Keratinocyte (primary cell): ENCODE measurements at regions not wholly inside any gene's neighbourhood (a gene's known extent, or its start where the extent isn't known, plus 50 kb on each side); places are given as distances from the start of the nearest gene placed in this dataset.

Source experiments
- DNase-seq: peaks from one replicate; pipeline ENCODE4 v3.0.0-alpha.2; 2011; ENCODE audit warnings: low read depth, missing footprints, low spot score
- FAIRE-seq: peaks from 2 replicates; lab custom pipeline; 2011; peaks lifted over from hg19 to GRCh38; lab: Jason Lieb, UNC
- H2AFZ ChIP-seq: 2 replicates; pipeline ENCODE4 v1.6.0; 2012; ENCODE audit warnings: low read length, control low read depth, inconsistent platforms; ENCODE audit not compliant: control insufficient read depth
- H3K27ac ChIP-seq: 2 replicates; pipeline ENCODE4 v1.5.1; 2011; ENCODE audit warnings: low read length; ENCODE audit not compliant: control insufficient read depth, insufficient read depth
- H3K27me3 ChIP-seq: 3 replicates; pipeline ENCODE4 v1.6.0; 2011; ENCODE audit warnings: low read length; ENCODE audit not compliant: control insufficient read depth, insufficient read depth; ENCODE audit errors: extremely low read depth
- H3K36me3 ChIP-seq, 2 experiments: 2 replicates in 1 of 2; 3 replicates in 1 of 2; pipeline ENCODE4 v1.5.1; 2011; ENCODE audit warnings: low read length in 2 of 2, mild to moderate bottlenecking in 1 of 2; ENCODE audit not compliant: control insufficient read depth in 2 of 2, insufficient read depth in 2 of 2; ENCODE audit errors: extremely low read depth in 1 of 2
- H3K4me1 ChIP-seq: 3 replicates; pipeline ENCODE4 v1.5.1; 2011; ENCODE audit warnings: low read length; ENCODE audit not compliant: control insufficient read depth, insufficient read depth; ENCODE audit errors: extremely low read depth
- H3K4me2 ChIP-seq: 3 replicates; pipeline ENCODE4 v1.6.0; 2011; ENCODE audit warnings: low read depth, low read length; ENCODE audit not compliant: control insufficient read depth, insufficient read depth; ENCODE audit errors: extremely low read depth
- H3K4me3 ChIP-seq, 3 experiments: fragments of 200-600 bp in 1 of 3; sonication (generic) in 1 of 3; 2 replicates in 2 of 3; 3 replicates in 1 of 3; pipeline ENCODE4 v1.5.1; 2011 to 2016; ENCODE audit warnings: low read length in 3 of 3, mild to moderate bottlenecking in 3 of 3, control low read depth in 2 of 3, inconsistent platforms in 1 of 3, low read depth in 1 of 3, mixed read lengths in 1 of 3, mixed run types in 1 of 3, moderate library complexity in 1 of 3; ENCODE audit not compliant: control insufficient read depth in 2 of 3, insufficient read depth in 2 of 3; ENCODE audit errors: extremely low read depth in 1 of 3
- H3K79me2 ChIP-seq: 2 replicates; pipeline ENCODE4 v1.6.0; 2012; ENCODE audit warnings: low read length; ENCODE audit not compliant: control insufficient read depth, insufficient read depth
- H3K9ac ChIP-seq: 3 replicates; pipeline ENCODE4 v1.6.0; 2011; ENCODE audit warnings: low read length; ENCODE audit not compliant: control insufficient read depth, insufficient read depth; ENCODE audit errors: extremely low read depth
- H3K9me1 ChIP-seq: 3 replicates; pipeline ENCODE4 v1.6.0; 2011; ENCODE audit warnings: low read length; ENCODE audit not compliant: control insufficient read depth, insufficient read depth; ENCODE audit errors: extremely low read depth
- H3K9me3 ChIP-seq: 2 replicates; pipeline ENCODE4 v1.5.1; 2012; ENCODE audit warnings: low read depth, low read length; ENCODE audit not compliant: control insufficient read depth
- H4K20me1 ChIP-seq: 3 replicates; pipeline ENCODE4 v1.6.0; 2011; ENCODE audit warnings: low read length; ENCODE audit not compliant: control insufficient read depth, insufficient read depth; ENCODE audit errors: extremely low read depth
- CTCF ChIP-seq, 3 experiments: IDR thresholded peaks in 1 of 3; conservative IDR thresholded peaks in 1 of 3; optimal IDR thresholded peaks in 1 of 3; 2 replicates in 2 of 3; 3 replicates in 1 of 3; pipeline versions ENCODE3 to v1.5.1; 2011; ENCODE audit warnings: low read length in 3 of 3, mild to moderate bottlenecking in 3 of 3, moderate library complexity in 2 of 3, control low read depth in 1 of 3, inconsistent platforms in 1 of 3; ENCODE audit not compliant: insufficient read depth in 2 of 3; ENCODE audit errors: extremely low read depth in 1 of 3
- EZH2 ChIP-seq: IDR thresholded peaks from one replicate; pipeline ENCODE4 v1.6.1; 2012; ENCODE audit warnings: inconsistent platforms, mild to moderate bottlenecking, low read length, moderate library complexity
- dilution Hi-C: fragments of 300-500 bp; cut with MboI; formaldehyde crosslinking; loops from one replicate; pipeline ENCODE4 v1.7.0; 2020; ENCODE audit warnings: low sequenced_read_pairs; ENCODE audit not compliant: extremely low pct_ligation_motif_present

- DNase-seq: no peak
- Histone ChIP-seq H3K9me1 (no peaks in the 10 kb centered on the region), H3K4me1 (no peaks in the 10 kb centered on the region), H3K79me2 (no peaks in the 10 kb centered on the region), H3K4me2 (no peak overlapping the region), H3K36me3 (no peaks in the 10 kb centered on the region), H3K9ac (no peak overlapping the region), H2AFZ (no peak overlapping the region), H3K27me3 (no peaks in the 10 kb centered on the region), H3K4me3 (no peak overlapping the region), H3K27ac (no peak overlapping the region), H3K9me3 (no peaks in the 10 kb centered on the region), H4K20me1 (no peaks in the 10 kb centered on the region)
- no peak for TF ChIP-seq CTCF (optimal IDR thresholded peaks at IDR 0.05 in 1 of 3, IDR thresholded peaks at IDR 0.05 in 1 of 3, conservative IDR thresholded peaks at IDR 0.05 in 1 of 3; ENCODE audit: extremely low read depth in 1 of 3, insufficient read depth in 2 of 3, low read length in 3 of 3)
- TF ChIP-seq EZH2: no peak
- FAIRE-seq: no peak
- dilution Hi-C loops: no loop called here
Measured at GRCh38 chr11:29251738-29252137, 765.1 kb downstream of the KCNA4 start.

GRCh38 chr11:29249713-29250112 lies 767.1 kb downstream of the KCNA4 start:
- Histone ChIP-seq H3K27me3 (no peaks in the 10 kb centered on the region), H3K9me3 (no peaks in the 10 kb centered on the region), H3K9ac (no peak overlapping the region), H2AFZ (no peak overlapping the region), H3K4me3 (no peak overlapping the region), H3K79me2 (no peaks in the 10 kb centered on the region), H3K36me3 (no peaks in the 10 kb centered on the region), H3K9me1 (no peaks in the 10 kb centered on the region), H3K4me1 (no peaks in the 10 kb centered on the region), H3K4me2 (no peak overlapping the region), H3K27ac (no peak overlapping the region), H4K20me1 (no peaks in the 10 kb centered on the region)
- FAIRE-seq: no peak
- dilution Hi-C loops: no loop called here
- no peak for DNase-seq
- TF ChIP-seq CTCF (optimal IDR thresholded peaks at IDR 0.05 in 1 of 3, IDR thresholded peaks at IDR 0.05 in 1 of 3, conservative IDR thresholded peaks at IDR 0.05 in 1 of 3; ENCODE audit: extremely low read depth in 1 of 3, insufficient read depth in 2 of 3, low read length in 3 of 3): no peak
- no peak for TF ChIP-seq EZH2
